ENCODE measurements at regions not wholly inside any gene's neighbourhood (a gene's known extent, or its start where the extent isn't known, plus 50 kb on each side); places are given as distances from the start of the nearest gene placed in this dataset.

GRCh38 chr4:177947607-177948006, 505.4 kb upstream of the AGA start:
- H3K27ac Mint-ChIP-seq (ENCODE audit: unreplicated experiment), result no peak overlapping the region
- no peaks in the 10 kb centered on the region for H3K9me3 Mint-ChIP-seq (ENCODE audit: unreplicated experiment)
- no peak overlapping the region for H3K4me3 Mint-ChIP-seq (ENCODE audit: unreplicated experiment)
- ChIA-PET CTCF (no interaction called here), POLR2A (no interaction called here)
- no peaks in the 10 kb centered on the region for H3K4me1 Mint-ChIP-seq (ENCODE audit: low read depth, unreplicated experiment)
- H3K27me3 Mint-ChIP-seq (ENCODE audit: insufficient read depth, unreplicated experiment), result no peaks in the 10 kb centered on the region
- H3K36me3 Mint-ChIP-seq (ENCODE audit: insufficient read depth, unreplicated experiment), result no peaks in the 10 kb centered on the region
- no peak for DNase-seq
- Histone ChIP-seq H3K9me3 (no peaks in the 10 kb centered on the region), H3K27me3 (replicated peaks; ENCODE audit: control insufficient read depth, insufficient read depth, low read length) (no peaks in the 10 kb centered on the region), H3K4me1 (no peaks in the 10 kb centered on the region), H3K4me3 (ENCODE audit: low read depth, low read length) (no peak overlapping the region), H3K36me3 (ENCODE audit: control insufficient read depth, insufficient read depth, low read length) (no peaks in the 10 kb centered on the region)
- intact Hi-C loops (cut with micrococcal nuclease; ENCODE audit: unreplicated experiment), result no loop called here
- BruUV-seq (replicated peaks), result no TSS peak
- TF ChIP-seq CTCF (IDR thresholded peaks at IDR 0.05; ENCODE audit: insufficient read depth in 1 of 2, low read depth in 1 of 2, low read length in 1 of 2, severe bottlenecking in 1 of 2, unreplicated experiment in 1 of 2), result no peak

- Histone ChIP-seq H3K4me3 (ENCODE audit: low read depth, low read length) (no peak overlapping the region), H3K9me3 (no peaks in the 10 kb centered on the region), H3K36me3 (ENCODE audit: control insufficient read depth, insufficient read depth, low read length) (no peaks in the 10 kb centered on the region), H3K4me1 (no peaks in the 10 kb centered on the region), H3K27me3 (replicated peaks; ENCODE audit: control insufficient read depth, insufficient read depth, low read length) (no peaks in the 10 kb centered on the region)
- POLR2A ChIA-PET, result no interaction called here
- BruUV-seq (replicated peaks), result no TSS peak
- no peaks in the 10 kb centered on the region for H3K36me3 Mint-ChIP-seq (ENCODE audit: insufficient read depth, unreplicated experiment)
- no peaks in the 10 kb centered on the region for H3K9me3 Mint-ChIP-seq (ENCODE audit: unreplicated experiment)
- no peak for DNase-seq
- no peaks in the 10 kb centered on the region for H3K4me1 Mint-ChIP-seq (ENCODE audit: low read depth, unreplicated experiment)
- no peaks in the 10 kb centered on the region for H3K27me3 Mint-ChIP-seq (ENCODE audit: insufficient read depth, unreplicated experiment)
- intact Hi-C loops (cut with micrococcal nuclease; ENCODE audit: unreplicated experiment), result no loop called here
- no peak for TF ChIP-seq CTCF (IDR thresholded peaks at IDR 0.05; ENCODE audit: insufficient read depth in 1 of 2, low read depth in 1 of 2, low read length in 1 of 2, severe bottlenecking in 1 of 2, unreplicated experiment in 1 of 2)
- H3K4me3 Mint-ChIP-seq (ENCODE audit: unreplicated experiment), result no peak overlapping the region
- H3K27ac Mint-ChIP-seq (ENCODE audit: unreplicated experiment), result no peak overlapping the region
- CTCF ChIA-PET, result no interaction called here
Measured at GRCh38 chr4:177948853-177949252, 506.6 kb upstream of the AGA start.

GRCh38 chr4:177951026-177951425, 508.8 kb upstream of the AGA start:
- intact Hi-C loops (cut with micrococcal nuclease; ENCODE audit: unreplicated experiment), result no loop called here
- no peaks in the 10 kb centered on the region for H3K4me1 Mint-ChIP-seq (ENCODE audit: low read depth, unreplicated experiment)
- ChIA-PET POLR2A (no interaction called here), CTCF (no interaction called here)
- no peak overlapping the region for H3K4me3 ChIP-seq (ENCODE audit: low read depth, low read length)
- H3K9me3 ChIP-seq, result no peaks in the 10 kb centered on the region
- H3K27me3 ChIP-seq (replicated peaks; ENCODE audit: control insufficient read depth, insufficient read depth, low read length), result no peaks in the 10 kb centered on the region
- H3K36me3 Mint-ChIP-seq (ENCODE audit: insufficient read depth, unreplicated experiment), result no peaks in the 10 kb centered on the region
- BruUV-seq (replicated peaks), result no TSS peak
- no peaks in the 10 kb centered on the region for H3K9me3 Mint-ChIP-seq (ENCODE audit: unreplicated experiment)
- no peak overlapping the region for H3K27ac Mint-ChIP-seq (ENCODE audit: unreplicated experiment)
- no peaks in the 10 kb centered on the region for H3K4me1 ChIP-seq
- no peaks in the 10 kb centered on the region for H3K36me3 ChIP-seq (ENCODE audit: control insufficient read depth, insufficient read depth, low read length)
- no peak overlapping the region for H3K4me3 Mint-ChIP-seq (ENCODE audit: unreplicated experiment)
- no peak for DNase-seq
- H3K27me3 Mint-ChIP-seq (ENCODE audit: insufficient read depth, unreplicated experiment), result no peaks in the 10 kb centered on the region
- TF ChIP-seq CTCF (IDR thresholded peaks at IDR 0.05; ENCODE audit: insufficient read depth in 1 of 2, low read depth in 1 of 2, low read length in 1 of 2, severe bottlenecking in 1 of 2, unreplicated experiment in 1 of 2), result no peak

All from Caco-2 (cell line).